ENCODE measurements at regions not wholly inside any gene's neighbourhood (a gene's known extent, or its start where the extent isn't known, plus 50 kb on each side); places are given as distances from the start of the nearest gene placed in this dataset.

DNA sequence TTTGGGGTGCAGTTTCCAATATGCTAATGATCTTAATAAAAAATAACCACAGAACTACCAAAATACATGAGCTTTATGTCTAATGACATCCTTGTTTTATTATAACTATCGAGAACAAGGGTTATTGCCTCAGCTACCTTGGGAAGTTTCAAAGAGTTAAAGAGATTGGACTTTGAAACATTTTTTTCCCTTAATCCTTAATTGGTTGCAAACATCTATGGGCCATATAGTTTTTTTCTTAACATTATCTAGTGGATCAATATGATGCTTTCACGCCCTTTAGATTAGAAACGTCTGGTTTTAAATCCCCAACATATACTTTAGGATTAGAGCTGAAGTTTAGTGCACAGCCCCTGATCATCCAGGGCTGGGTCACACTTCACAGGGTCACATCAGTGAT, 219.2 kb upstream of the SGO1 start:
- in situ Hi-C loops (cut with HindIII; ENCODE audit: low pct_unique_long_range_greater_than_20kb, low sequenced_read_pairs) (no loop called here), intact Hi-C loops (cut with micrococcal nuclease; ENCODE audit: unreplicated experiment) (no loop called here)
- H3K9me3 ChIP-seq (ENCODE audit: control insufficient read depth, insufficient read depth, low read depth, low read length): no peaks in the 10 kb centered on the region
- no peaks in the 10 kb centered on the region for H3K36me3 ChIP-seq (ENCODE audit: control insufficient read depth, insufficient read depth, low read length)
- TF ChIP-seq, protein P1, sequence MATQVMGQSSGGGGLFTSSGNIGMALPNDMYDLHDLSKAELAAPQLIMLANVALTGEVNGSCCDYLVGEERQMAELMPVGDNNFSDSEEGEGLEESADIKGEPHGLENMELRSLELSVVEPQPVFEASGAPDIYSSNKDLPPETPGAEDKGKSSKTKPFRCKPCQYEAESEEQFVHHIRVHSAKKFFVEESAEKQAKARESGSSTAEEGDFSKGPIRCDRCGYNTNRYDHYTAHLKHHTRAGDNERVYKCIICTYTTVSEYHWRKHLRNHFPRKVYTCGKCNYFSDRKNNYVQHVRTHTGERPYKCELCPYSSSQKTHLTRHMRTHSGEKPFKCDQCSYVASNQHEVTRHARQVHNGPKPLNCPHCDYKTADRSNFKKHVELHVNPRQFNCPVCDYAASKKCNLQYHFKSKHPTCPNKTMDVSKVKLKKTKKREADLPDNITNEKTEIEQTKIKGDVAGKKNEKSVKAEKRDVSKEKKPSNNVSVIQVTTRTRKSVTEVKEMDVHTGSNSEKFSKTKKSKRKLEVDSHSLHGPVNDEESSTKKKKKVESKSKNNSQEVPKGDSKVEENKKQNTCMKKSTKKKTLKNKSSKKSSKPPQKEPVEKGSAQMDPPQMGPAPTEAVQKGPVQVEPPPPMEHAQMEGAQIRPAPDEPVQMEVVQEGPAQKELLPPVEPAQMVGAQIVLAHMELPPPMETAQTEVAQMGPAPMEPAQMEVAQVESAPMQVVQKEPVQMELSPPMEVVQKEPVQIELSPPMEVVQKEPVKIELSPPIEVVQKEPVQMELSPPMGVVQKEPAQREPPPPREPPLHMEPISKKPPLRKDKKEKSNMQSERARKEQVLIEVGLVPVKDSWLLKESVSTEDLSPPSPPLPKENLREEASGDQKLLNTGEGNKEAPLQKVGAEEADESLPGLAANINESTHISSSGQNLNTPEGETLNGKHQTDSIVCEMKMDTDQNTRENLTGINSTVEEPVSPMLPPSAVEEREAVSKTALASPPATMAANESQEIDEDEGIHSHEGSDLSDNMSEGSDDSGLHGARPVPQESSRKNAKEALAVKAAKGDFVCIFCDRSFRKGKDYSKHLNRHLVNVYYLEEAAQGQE (IDR thresholded peaks at IDR 0.05; ENCODE audit: insufficient read depth in 1 of 2, low read depth in 2 of 2, low read length in 1 of 2): no peak
- no peak for TF ChIP-seq SIN3A (IDR thresholded peaks at IDR 0.05; ENCODE audit: borderline replicate concordance, insufficient read depth, low read depth, low read length)
- TF ChIP-seq POLR2AphosphoS5 (IDR thresholded peaks at IDR 0.05; ENCODE audit: low read depth, low read length): no peak
- TF ChIP-seq, protein P2, sequence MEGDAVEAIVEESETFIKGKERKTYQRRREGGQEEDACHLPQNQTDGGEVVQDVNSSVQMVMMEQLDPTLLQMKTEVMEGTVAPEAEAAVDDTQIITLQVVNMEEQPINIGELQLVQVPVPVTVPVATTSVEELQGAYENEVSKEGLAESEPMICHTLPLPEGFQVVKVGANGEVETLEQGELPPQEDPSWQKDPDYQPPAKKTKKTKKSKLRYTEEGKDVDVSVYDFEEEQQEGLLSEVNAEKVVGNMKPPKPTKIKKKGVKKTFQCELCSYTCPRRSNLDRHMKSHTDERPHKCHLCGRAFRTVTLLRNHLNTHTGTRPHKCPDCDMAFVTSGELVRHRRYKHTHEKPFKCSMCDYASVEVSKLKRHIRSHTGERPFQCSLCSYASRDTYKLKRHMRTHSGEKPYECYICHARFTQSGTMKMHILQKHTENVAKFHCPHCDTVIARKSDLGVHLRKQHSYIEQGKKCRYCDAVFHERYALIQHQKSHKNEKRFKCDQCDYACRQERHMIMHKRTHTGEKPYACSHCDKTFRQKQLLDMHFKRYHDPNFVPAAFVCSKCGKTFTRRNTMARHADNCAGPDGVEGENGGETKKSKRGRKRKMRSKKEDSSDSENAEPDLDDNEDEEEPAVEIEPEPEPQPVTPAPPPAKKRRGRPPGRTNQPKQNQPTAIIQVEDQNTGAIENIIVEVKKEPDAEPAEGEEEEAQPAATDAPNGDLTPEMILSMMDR (IDR thresholded peaks at IDR 0.05): no peak
- no peak for TF ChIP-seq TCF7L2 (IDR thresholded peaks at IDR 0.05; ENCODE audit: low read depth, low read length)
- ChIA-PET POLR2A (no interaction called here), CTCF (no interaction called here)
- no peaks in the 10 kb centered on the region for H3K27me3 ChIP-seq (ENCODE audit: control insufficient read depth, insufficient read depth, low read length)
- no peak for ATAC-seq
- H3K4me3 ChIP-seq (ENCODE audit: low read depth in 2 of 2, low read length in 2 of 2): no peak overlapping the region
- no peaks in the 10 kb centered on the region for H3K4me1 ChIP-seq (ENCODE audit: control insufficient read depth, insufficient read depth, low read length)
- no peak overlapping the region for H3K27ac ChIP-seq (ENCODE audit: low read length)
- no TSS peak for BruUV-seq (replicated peaks)
- no peak for DNase-seq (ENCODE audit: low read depth, low spot score)

DNA sequence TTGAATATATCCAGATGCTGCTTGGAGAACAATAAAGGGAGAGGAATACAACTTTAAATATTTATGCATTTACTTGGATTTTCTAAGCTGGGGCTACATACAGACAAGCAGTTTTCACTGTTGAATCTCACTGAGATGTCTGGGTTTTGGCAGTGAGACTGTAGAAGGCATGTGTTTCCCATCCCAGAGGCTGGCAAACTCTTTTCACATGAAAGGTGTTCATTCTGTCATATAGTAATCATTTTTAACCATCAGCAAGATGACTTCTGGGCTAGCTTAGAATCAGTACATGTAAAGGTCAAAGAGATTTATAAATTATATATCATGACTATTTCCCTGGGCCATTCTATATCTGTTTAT, 218.7 kb upstream of the SGO1 start:
- Histone ChIP-seq H3K4me1 (ENCODE audit: control insufficient read depth, insufficient read depth, low read length) (no peaks in the 10 kb centered on the region), H3K4me3 (ENCODE audit: low read depth in 2 of 2, low read length in 2 of 2) (no peak overlapping the region), H3K27ac (ENCODE audit: low read length) (no peak overlapping the region), H3K9me3 (ENCODE audit: control insufficient read depth, insufficient read depth, low read depth, low read length) (no peaks in the 10 kb centered on the region), H3K36me3 (ENCODE audit: control insufficient read depth, insufficient read depth, low read length) (no peaks in the 10 kb centered on the region), H3K27me3 (ENCODE audit: control insufficient read depth, insufficient read depth, low read length) (no peaks in the 10 kb centered on the region)
- CTCF ChIA-PET: no interaction called here
- intact Hi-C loops (cut with micrococcal nuclease; ENCODE audit: unreplicated experiment) (no loop called here), in situ Hi-C loops (cut with HindIII; ENCODE audit: low pct_unique_long_range_greater_than_20kb, low sequenced_read_pairs) (no loop called here)
- TF ChIP-seq, protein P1 (IDR thresholded peaks at IDR 0.05; ENCODE audit: insufficient read depth in 1 of 2, low read depth in 2 of 2, low read length in 1 of 2): no peak
- TF ChIP-seq SIN3A (IDR thresholded peaks at IDR 0.05; ENCODE audit: borderline replicate concordance, insufficient read depth, low read depth, low read length) (no peak), POLR2AphosphoS5 (IDR thresholded peaks at IDR 0.05; ENCODE audit: low read depth, low read length) (no peak)
- no peak for ATAC-seq
- POLR2A ChIA-PET: no interaction called here
- BruUV-seq (replicated peaks): no TSS peak
- DNase-seq (ENCODE audit: low read depth, low spot score): no peak

Measured in Panc1 (cell line).